Body of pancreas (tissue), 4 donors: ENCODE measurements at regions not wholly inside any gene's neighbourhood (a gene's known extent, or its start where the extent isn't known, plus 50 kb on each side); places are given as distances from the start of the nearest gene placed in this dataset.

Experiments used
- POLR2A ChIP-seq, 3 donors: fragments of 450-650 bp; IDR thresholded peaks; one replicate each; pipeline ENCODE4 v1.6.1; 2016; ENCODE audit warnings: antibody characterized with exemption in 3 of 3, mild to moderate bottlenecking in 2 of 3
- TF ChIP-seq, protein P1 (sequence below), 7 experiments: fragments of 450-650 bp in 4 of 7; fragments of 200-600 bp in 3 of 7; sonication (generic) in 3 of 7; IDR thresholded peaks; one replicate each; pipeline ENCODE4 v1.5.1; 2016 to 2019; ENCODE audit warnings: antibody characterized with exemption in 7 of 7

DNA sequence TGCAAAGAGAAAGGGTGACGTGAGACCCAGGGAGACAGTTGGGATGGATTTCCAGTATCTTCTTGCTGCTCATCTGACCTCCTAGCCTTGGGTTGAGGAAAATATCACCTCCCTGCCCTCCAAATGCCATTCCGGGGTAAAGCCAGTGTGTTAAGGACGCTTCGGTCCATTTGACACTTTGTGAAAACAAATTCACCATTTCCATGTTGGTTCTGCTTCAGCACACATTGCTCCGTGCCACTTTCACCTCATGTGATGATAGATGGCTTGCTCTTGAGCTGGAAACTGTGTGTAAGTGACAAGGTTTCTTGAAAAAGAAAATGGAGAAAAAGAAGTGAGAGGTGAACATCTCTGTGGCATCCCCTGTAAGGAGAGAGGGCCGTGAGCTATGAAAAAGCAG is 256.1 kb upstream of the PGRMC2 start:
- TF ChIP-seq, protein P1, sequence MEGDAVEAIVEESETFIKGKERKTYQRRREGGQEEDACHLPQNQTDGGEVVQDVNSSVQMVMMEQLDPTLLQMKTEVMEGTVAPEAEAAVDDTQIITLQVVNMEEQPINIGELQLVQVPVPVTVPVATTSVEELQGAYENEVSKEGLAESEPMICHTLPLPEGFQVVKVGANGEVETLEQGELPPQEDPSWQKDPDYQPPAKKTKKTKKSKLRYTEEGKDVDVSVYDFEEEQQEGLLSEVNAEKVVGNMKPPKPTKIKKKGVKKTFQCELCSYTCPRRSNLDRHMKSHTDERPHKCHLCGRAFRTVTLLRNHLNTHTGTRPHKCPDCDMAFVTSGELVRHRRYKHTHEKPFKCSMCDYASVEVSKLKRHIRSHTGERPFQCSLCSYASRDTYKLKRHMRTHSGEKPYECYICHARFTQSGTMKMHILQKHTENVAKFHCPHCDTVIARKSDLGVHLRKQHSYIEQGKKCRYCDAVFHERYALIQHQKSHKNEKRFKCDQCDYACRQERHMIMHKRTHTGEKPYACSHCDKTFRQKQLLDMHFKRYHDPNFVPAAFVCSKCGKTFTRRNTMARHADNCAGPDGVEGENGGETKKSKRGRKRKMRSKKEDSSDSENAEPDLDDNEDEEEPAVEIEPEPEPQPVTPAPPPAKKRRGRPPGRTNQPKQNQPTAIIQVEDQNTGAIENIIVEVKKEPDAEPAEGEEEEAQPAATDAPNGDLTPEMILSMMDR (IDR thresholded peaks at IDR 0.05): no peak
- no peak for TF ChIP-seq POLR2A (IDR thresholded peaks at IDR 0.05)
